MCF 10A (cell line): ENCODE measurements at regions not wholly inside any gene's neighbourhood (a gene's known extent, or its start where the extent isn't known, plus 50 kb on each side); places are given as distances from the start of the nearest gene placed in this dataset.

Experiments
- BruUV-seq: library from RNA; stranded (reverse); fragments of 400-500 nt; replicated peaks from 2 replicates; lab custom pipeline; 2021; lab: Mats Ljungman, UMichigan
- CTCF ChIA-PET: fragments of 300-600 bp; sonication (Branson Sonifier 250); formaldehyde crosslinking; extraction: SDS; loops from one replicate; lab custom pipeline; 2021; ENCODE audit warnings: antibody characterized with exemption, inconsistent platforms; lab: Yijun Ruan, JAX
- POLR2A ChIA-PET: fragments of 300-600, 350-650 bp; sonication (Branson Sonifier 250); formaldehyde crosslinking; extraction: SDS; loops from one replicate; lab custom pipeline; 2020; ENCODE audit warnings: antibody characterized with exemption, inconsistent platforms; lab: Yijun Ruan, JAX
- DNase-seq: peaks from one replicate; pipeline ENCODE4 v3.0.0-alpha.2; 2018; ENCODE audit not compliant: unreplicated experiment
- H3K27ac Mint-ChIP-seq: one replicate; pipeline ENCODE4 v1.8.0; 2022; ENCODE audit warnings: mild to moderate bottlenecking, low read depth, mixed read lengths; ENCODE audit not compliant: unreplicated experiment
- H3K27me3 Mint-ChIP-seq: one replicate; pipeline ENCODE4 v1.8.0; 2022; ENCODE audit warnings: mixed read lengths; ENCODE audit not compliant: insufficient read depth, unreplicated experiment
- H3K36me3 Mint-ChIP-seq: one replicate; pipeline ENCODE4 v1.8.0; 2022; ENCODE audit warnings: mild to moderate bottlenecking, moderate library complexity, mixed read lengths; ENCODE audit not compliant: insufficient read depth, unreplicated experiment
- H3K4me1 Mint-ChIP-seq: one replicate; pipeline ENCODE4 v1.8.0; 2022; ENCODE audit warnings: mixed read lengths; ENCODE audit not compliant: insufficient read depth, unreplicated experiment
- H3K4me3 Mint-ChIP-seq: one replicate; pipeline ENCODE4 v1.8.0; 2022; ENCODE audit warnings: mild to moderate bottlenecking, moderate library complexity, mixed read lengths; ENCODE audit not compliant: unreplicated experiment
- H3K9me3 Mint-ChIP-seq: one replicate; pipeline ENCODE4 v1.8.0; 2022; ENCODE audit warnings: mixed read lengths; ENCODE audit not compliant: unreplicated experiment
- intact Hi-C: fragments of 100-400 bp; cut with micrococcal nuclease; formaldehyde crosslinking; loops from 2 replicates; pipeline ENCODE4 v1.14.1; 2022
- TF ChIP-seq, protein P1 (sequence below): fragments of 200-600 bp; IDR thresholded peaks from one replicate; pipeline ENCODE4 v1.8.0; 2022; ENCODE audit warnings: antibody characterized with exemption, mild to moderate bottlenecking; ENCODE audit not compliant: unreplicated experiment

DNA sequence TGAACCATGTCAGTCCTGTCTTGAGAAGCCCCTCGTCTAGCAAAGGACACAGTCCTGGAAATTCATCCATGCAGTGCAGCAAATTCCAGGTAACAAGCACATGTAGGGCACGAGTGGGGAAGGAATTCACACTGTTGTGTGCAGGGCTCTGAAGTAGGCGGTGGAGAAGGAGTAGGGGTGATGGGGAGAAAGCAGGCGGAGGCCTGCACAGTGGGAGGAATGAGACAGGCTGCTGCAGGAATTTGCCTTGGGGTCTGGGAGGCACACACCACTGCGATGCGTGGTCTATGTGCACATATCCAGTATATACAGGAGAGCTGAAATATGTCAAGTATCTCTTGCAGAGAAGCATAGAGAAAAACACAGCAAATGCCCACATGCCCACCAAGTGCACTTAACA lies 249.2 kb upstream of the IRX2 start:
- no TSS peak for BruUV-seq
- Mint-ChIP-seq H3K36me3 (no peaks in the 10 kb centered on the region), H3K4me3 (no peak overlapping the region), H3K9me3 (no peaks in the 10 kb centered on the region), H3K4me1 (no peaks in the 10 kb centered on the region), H3K27ac (no peak overlapping the region), H3K27me3 (no peaks in the 10 kb centered on the region)
- TF ChIP-seq, protein P1, sequence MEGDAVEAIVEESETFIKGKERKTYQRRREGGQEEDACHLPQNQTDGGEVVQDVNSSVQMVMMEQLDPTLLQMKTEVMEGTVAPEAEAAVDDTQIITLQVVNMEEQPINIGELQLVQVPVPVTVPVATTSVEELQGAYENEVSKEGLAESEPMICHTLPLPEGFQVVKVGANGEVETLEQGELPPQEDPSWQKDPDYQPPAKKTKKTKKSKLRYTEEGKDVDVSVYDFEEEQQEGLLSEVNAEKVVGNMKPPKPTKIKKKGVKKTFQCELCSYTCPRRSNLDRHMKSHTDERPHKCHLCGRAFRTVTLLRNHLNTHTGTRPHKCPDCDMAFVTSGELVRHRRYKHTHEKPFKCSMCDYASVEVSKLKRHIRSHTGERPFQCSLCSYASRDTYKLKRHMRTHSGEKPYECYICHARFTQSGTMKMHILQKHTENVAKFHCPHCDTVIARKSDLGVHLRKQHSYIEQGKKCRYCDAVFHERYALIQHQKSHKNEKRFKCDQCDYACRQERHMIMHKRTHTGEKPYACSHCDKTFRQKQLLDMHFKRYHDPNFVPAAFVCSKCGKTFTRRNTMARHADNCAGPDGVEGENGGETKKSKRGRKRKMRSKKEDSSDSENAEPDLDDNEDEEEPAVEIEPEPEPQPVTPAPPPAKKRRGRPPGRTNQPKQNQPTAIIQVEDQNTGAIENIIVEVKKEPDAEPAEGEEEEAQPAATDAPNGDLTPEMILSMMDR = no peak
- no peak for DNase-seq
- CTCF ChIA-PET = no interaction called here
- intact Hi-C loops = no loop called here
- POLR2A ChIA-PET = no interaction called here

DNA sequence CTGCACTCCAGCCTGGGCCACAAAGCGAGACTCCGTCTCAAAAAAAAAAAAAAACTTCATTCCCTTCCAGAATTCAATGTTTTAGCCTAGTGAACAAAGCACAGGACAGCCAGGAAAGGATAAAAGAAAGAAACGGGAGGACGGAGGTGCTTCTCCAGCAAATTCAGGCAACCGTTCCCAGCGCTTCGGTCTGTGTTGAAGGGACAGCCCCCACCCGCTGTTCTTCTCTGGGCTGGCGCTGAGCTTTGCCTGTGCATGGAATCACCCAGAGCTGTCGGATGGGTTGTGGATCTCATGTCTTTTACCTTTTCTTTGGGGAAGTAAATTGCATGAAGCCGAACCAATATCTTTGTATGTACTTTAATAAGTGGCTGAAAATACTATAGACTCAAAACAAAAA lies 248.4 kb upstream of the IRX2 start:
- intact Hi-C loops = no loop called here
- TF ChIP-seq, protein P1 = no peak
- Mint-ChIP-seq H3K9me3 (no peaks in the 10 kb centered on the region), H3K4me1 (no peaks in the 10 kb centered on the region), H3K27ac (no peak overlapping the region), H3K4me3 (no peak overlapping the region), H3K27me3 (no peaks in the 10 kb centered on the region), H3K36me3 (no peaks in the 10 kb centered on the region)
- CTCF ChIA-PET = interaction anchor here (0.7 kb wide), 1 partner anchor 1217 kb away, joined by 3 read pairs; no protein-coding TSS in a partner anchor
- no peak for DNase-seq
- no TSS peak for BruUV-seq
- POLR2A ChIA-PET = no interaction called here

DNA sequence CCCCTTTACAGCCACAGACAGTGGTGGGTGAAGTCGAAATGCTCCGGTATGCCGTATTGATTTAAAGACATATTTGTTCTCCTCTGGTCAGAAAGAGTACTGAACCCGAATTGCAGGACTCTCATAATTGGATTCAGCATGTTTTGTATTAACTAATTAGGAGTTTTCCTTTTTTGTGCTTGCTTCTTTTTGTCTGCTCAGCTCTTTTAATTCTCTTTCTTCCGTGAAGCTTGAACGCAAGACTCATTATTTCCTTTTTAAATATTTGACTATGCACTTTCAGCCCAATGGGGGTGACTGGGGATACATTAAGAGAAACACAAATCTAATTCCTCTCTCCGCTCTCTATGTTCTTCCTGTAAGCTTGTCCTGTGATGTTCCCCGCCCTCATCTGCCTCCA lies 246.6 kb upstream of the IRX2 start:
- intact Hi-C loops = no loop called here
- H3K4me3 Mint-ChIP-seq = no peak overlapping the region
- no peak for DNase-seq
- H3K4me1 Mint-ChIP-seq = no peaks in the 10 kb centered on the region
- no peaks in the 10 kb centered on the region for H3K27me3 Mint-ChIP-seq
- BruUV-seq = no TSS peak
- TF ChIP-seq, protein P1 = no peak
- no peak overlapping the region for H3K27ac Mint-ChIP-seq
- H3K9me3 Mint-ChIP-seq = no peaks in the 10 kb centered on the region
- no peaks in the 10 kb centered on the region for H3K36me3 Mint-ChIP-seq
- ChIA-PET CTCF (no interaction called here), POLR2A (interaction anchor here (1.4 kb wide), 1 partner anchor 13 kb away, joined by 4 read pairs; no protein-coding TSS in a partner anchor)

DNA sequence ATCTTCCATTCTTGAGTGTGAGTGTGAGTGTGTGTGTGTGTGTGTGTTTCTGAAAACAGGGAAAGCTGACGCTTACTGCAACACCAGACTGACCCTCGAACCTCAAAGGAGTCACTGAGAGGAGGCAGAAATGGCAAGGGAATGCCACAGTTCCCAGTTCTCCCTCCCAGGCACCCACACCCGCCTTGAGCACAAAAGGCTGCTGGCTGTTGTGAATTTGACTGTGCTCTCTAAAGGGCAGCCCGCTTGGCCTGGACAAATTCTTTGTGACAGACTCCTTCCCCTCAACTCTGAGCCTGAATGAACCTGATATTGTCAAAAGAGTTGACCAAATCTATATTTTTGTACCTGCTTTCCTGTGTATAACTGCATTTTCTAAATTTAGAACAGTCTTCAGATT lies 245.7 kb upstream of the IRX2 start:
- H3K36me3 Mint-ChIP-seq = no peaks in the 10 kb centered on the region
- H3K4me1 Mint-ChIP-seq = no peaks in the 10 kb centered on the region
- CTCF ChIA-PET = no interaction called here
- TF ChIP-seq, protein P1 = no peak
- intact Hi-C loops = no loop called here
- H3K27ac Mint-ChIP-seq = no peak overlapping the region
- no peak for DNase-seq
- no peaks in the 10 kb centered on the region for H3K27me3 Mint-ChIP-seq
- no peak overlapping the region for H3K4me3 Mint-ChIP-seq
- POLR2A ChIA-PET = interaction anchor here (1.4 kb wide), 1 partner anchor 12 kb away, joined by 4 read pairs; no protein-coding TSS in a partner anchor
- no TSS peak for BruUV-seq
- no peaks in the 10 kb centered on the region for H3K9me3 Mint-ChIP-seq
